ENCODE measurements at regions not wholly inside any gene's neighbourhood (a gene's known extent, or its start where the extent isn't known, plus 50 kb on each side); places are given as distances from the start of the nearest gene placed in this dataset.
"Not testable (repeated sequence)": the region's sequence is repeated elsewhere in the genome, so short reads cannot be mapped to it uniquely, and the experiment has no call there.

DNA sequence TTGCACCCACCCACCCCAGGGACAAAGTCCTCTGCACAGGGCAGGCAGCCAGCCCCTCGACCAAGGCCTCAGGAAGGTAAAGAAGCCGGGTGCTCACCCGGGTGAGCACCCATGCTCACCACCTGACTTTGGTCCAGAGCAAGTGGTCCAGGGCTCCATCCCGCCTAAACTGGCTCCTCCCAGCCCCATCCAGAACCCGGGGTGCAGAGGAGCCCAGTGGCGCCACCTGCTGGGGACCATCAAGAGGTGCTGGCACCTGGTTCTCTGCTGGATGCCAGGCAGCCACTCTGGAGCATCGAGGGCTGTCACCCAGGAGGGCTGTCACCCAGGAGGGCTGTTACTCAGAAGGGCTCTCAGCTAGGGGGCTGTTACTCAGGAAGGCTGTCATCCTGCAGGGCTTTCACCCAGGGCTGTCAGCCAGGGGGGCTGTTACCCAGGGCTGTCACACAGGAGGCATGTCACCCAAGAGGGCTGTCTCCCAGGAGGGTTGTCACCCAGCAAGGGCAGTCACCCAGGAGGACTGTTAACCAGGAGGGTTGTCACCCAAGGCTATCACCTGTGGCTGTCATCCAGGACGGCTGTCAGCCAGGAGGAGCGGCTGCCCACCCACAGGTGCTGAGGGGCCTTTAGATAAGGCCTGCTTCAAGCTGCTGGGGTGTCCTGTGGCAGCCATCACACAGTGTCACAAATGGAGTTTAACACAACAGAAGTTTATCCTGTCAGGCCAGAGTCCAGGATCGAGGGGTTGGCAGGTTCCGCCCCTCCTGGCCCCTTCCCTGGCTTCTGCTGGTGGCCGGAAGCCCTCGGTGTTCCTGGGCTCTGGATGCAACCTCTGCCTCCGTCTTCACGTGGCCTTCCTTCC lies 98.5 kb downstream of the TNFRSF13B start:
- no peak for TF ChIP-seq ZFX (IDR thresholded peaks at IDR 0.05; ENCODE audit: borderline replicate concordance)
- TF ChIP-seq, protein P1, sequence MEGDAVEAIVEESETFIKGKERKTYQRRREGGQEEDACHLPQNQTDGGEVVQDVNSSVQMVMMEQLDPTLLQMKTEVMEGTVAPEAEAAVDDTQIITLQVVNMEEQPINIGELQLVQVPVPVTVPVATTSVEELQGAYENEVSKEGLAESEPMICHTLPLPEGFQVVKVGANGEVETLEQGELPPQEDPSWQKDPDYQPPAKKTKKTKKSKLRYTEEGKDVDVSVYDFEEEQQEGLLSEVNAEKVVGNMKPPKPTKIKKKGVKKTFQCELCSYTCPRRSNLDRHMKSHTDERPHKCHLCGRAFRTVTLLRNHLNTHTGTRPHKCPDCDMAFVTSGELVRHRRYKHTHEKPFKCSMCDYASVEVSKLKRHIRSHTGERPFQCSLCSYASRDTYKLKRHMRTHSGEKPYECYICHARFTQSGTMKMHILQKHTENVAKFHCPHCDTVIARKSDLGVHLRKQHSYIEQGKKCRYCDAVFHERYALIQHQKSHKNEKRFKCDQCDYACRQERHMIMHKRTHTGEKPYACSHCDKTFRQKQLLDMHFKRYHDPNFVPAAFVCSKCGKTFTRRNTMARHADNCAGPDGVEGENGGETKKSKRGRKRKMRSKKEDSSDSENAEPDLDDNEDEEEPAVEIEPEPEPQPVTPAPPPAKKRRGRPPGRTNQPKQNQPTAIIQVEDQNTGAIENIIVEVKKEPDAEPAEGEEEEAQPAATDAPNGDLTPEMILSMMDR (IDR thresholded peaks at IDR 0.05) = peak; percentile 76
- no peak overlapping the region for H3K27ac ChIP-seq

DNA sequence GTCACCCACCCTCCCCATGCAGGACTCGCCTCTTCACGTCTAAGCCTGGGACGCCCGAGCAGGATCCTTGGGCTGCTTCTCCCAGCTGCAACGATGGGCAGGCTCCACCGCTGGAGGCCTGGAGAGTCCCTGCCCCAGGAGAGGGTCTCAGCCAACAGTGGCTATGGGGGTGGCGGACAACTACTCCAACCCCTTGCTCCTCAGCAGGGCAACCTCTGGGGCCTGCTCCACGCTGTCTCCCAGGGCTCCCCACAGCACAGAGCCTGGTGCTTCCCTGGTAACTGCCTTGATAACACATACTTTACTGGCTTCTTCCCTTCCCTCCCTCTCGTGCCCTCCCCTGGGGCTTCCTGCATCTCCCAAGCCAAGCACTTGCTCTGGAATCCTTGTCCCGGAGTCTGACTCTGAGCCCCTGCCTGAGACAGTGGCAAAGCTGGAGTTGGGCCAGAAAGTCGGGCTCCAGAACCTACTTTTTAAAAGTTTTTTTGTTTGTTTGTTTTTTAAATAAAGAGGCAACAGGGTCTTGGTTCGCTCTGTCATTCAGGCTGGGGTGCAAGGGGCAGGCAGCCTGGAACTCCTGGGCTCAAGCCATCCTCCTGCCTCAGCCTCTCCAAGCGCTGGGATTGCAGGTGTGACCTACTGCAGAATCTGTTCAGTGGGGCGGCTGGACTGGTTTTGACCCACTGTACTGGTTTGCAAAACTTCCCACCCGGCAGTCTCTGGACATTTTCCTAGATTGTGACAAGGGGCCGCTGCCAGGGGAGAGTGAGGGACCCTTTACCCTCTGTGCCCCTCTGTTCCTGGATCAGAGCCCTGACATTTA lies 99.4 kb downstream of the TNFRSF13B start:
- no peak for TF ChIP-seq ZFX (IDR thresholded peaks at IDR 0.05; ENCODE audit: borderline replicate concordance)
- TF ChIP-seq, protein P1 (IDR thresholded peaks at IDR 0.05) = no peak
- no peak overlapping the region for H3K27ac ChIP-seq

DNA sequence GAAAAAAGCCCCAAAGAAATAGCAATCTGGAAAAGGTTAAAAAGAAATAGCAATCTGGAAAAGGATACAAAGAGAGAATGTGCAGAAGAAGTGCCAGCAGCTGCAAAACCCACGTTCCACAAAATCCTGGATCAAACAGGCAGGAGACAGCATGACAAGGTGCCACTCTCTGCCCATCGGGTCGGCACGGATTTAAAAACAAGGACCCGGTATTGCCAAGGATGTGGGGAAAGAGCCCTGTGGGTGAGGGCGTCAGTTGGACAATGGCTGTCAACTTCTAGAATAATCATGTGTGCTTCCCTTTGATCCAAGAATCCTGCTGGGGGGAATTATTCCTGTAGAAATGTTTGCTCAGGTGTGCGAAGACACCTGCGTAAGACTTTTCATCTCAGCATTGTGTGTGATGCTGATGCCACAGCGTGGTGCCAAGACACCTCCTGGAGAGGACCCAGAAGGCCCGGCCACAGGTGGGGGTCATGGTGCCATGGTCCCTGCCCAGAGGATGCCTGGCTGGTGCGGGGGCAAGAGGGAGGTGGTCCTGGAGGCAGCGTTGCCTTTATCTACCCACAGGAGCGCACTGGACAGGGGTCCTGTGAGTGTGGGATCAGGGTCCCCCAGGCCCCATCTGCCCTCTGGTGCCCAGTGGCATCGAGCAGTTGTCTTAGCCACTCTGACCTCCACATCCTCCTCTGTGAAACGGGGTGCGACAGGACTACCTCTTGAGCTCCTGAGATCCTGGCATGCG lies 100.3 kb downstream of the TNFRSF13B start:
- H3K27ac ChIP-seq = not testable (repeated sequence)

DNA sequence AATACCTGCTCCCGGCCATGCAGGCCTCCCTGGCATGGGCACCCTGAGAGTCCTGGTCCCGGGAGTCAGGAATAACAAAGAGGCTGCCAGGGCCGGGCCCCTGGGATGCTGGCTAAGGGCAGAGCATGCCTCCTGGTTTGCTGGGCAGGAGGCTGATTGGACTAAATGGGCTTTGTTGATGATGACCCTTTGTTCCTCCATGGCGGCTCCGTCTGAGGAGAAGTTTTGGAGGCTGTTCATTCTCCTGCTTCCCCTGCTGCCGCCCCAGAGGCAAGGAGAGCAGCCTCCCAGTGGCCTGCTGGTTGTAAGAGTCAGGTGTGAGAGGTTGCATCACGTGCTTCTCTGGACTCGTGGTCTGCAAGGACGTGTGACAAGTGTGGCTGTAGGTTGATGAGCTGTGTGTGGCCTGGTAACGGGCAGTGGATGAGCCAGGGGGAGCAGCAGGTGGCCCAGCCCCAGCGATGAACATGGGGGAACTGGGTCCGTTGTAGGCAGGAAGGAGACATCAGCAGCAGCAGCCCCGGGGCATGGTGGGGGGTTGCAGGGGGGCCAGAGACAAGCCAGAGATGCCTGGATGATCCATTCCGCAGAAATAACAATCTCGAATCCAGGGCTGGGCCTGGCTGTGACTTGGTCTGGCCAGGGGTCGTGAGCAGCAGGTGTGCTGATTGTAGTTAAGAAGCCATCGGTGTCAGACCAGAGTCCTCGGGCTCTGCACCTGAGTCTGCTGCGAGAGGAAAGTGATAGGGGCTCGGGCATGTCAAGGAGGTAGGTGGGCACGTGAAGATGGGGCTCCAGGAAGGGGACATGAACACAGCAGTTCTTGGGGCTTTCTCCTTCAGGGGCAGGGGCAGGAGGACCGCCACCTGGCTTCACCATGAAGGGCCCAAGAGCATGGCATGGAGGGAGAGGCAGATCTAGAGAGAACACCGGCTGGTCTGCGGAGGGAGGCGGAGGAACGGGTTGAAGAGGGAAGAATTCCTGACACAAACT lies 101.4 kb downstream of the TNFRSF13B start:
- TF ChIP-seq, protein P1 (IDR thresholded peaks at IDR 0.05) = no peak
- TF ChIP-seq ZFX (IDR thresholded peaks at IDR 0.05; ENCODE audit: borderline replicate concordance) = no peak
- H3K27ac ChIP-seq = no peak overlapping the region

DNA sequence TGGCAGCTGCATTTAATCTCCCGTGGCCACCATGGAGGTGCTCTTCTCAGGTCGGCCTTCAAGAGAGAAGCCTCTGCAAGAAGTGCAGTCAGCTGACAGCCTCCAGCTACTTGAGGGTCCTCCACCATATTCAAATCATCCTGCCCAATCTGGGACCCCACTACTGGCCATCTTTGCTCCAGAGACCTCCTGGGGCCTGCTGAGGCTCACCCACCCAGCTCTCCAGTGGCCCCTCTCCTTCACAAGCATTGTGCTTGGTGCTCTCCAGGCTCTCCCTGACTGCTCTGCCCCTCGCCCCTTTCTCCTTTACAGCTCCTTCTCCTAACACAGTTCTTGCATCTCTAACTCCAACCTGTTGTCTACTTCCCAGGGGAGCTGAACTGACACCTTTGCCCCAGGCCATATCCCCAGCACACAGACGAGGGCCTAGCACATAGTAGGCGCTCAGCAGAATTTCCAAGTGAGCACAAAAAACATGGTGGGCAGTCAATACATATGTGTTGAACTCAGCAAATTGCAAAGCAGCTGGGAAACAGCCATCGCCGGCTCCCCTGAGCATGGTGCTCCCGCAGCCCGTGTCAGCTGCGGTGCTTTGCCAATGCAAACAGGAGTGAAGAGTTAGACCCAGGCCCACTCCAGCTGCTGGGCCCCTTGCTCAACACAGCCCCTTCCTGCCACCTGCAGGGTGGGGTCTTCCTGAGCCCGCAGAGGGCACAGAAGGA lies 102.2 kb downstream of the TNFRSF13B start:
- H3K27ac ChIP-seq = not testable (repeated sequence)

DNA sequence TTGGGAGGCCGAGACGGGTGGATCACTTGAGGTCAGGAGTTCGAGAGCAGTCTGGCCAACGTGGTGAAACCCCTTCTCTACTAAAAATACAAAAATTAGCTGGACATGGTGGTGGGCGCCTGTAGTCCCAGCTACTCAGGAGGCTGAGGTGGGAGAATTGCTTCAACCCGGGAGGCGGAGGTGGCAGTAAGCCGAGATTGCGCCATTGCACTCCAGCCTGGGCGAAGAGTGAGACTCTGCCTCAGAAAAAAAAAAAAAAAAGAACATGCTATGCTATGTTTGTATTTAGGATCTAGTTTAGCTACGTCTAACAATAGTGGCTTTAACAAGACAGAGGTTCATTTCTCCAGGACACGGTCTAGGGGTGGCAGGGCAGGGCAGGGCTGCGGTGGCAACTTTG lies 103.3 kb downstream of the TNFRSF13B start:
- not testable (repeated sequence) for H3K27ac ChIP-seq

DNA sequence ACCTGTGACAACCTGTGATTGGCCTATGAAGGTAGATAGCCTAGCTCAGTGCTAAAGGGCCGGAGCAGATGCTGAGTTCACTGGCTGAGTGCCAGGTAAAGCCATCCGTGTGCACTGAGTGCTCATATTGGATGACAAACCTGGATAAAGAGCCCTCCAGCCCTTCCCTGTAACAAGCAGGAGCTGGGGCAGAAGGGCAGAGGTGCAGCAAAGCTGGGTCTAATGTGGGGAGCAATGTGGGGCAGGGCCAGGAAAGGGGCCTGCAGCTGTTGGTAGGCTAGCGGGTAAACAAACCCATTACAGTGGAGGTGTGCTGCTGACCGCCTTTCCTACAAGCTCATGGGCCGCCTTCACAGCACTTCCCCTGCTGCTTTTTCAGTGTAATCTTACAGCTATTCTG lies 104.4 kb downstream of the TNFRSF13B start:
- H3K27ac ChIP-seq = not testable (repeated sequence)

DNA sequence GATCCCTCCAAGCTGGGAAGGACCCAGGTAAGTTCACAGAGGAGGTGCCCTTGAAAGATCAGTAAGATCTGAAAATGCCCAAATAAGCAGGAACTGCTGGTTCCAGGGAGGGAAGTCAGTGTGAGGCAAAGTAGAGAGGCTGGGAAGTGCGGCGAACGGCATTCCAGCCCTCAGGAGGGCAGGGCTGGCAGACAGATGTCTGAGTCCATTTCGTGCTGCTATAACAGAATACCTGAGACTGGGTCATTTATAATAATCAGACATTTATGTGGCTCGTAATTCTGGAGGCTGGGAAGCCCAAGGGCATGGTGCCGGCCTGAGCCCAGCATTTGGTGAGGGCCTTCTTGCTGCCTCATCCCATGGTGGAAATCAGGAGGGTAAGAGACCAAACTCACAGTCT lies 105.1 kb downstream of the TNFRSF13B start:
- H3K27ac ChIP-seq = not testable (repeated sequence)

DNA sequence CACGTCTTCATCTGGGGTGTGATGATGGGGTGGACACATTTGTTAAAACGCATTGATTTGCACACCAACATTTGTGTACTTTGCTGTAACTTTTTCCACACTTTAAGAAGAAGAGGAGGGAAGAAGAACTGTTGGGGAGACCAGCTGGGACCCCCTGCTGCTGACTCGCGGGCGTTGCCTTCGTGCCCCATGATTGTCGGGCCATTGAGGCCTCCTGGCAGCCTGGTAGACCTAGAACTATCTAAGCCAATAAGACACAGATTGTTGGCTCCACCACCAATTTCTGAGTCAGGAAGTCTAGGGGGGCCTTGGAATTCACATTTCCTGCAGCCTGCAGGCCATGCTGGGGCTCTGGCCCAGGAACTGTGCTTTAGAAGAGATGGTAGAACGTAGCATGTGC lies 105.5 kb downstream of the TNFRSF13B start:
- H3K27ac ChIP-seq = no peak overlapping the region
- no peak for TF ChIP-seq ZFX (IDR thresholded peaks at IDR 0.05; ENCODE audit: borderline replicate concordance)
- TF ChIP-seq, protein P1 (IDR thresholded peaks at IDR 0.05) = no peak

DNA sequence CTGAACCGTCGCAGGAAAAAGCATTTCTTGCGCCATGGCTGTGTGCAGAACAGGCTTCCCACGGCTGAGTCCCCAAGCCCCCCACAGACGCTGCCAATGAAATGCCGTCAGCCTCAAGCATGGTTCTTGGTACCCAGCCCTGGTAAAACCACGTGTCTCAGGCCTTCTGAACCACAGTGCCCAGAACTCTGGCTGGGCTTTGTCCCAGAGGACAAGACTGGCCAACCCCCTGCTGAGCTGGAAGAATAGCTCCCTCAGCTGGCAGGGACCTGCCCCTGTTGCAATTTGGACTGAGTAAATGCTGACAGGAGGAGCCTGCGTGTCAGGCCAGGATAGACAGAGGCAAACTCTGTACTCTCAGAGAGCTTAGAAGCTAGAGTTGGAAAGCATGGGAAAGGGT lies 106.2 kb downstream of the TNFRSF13B start:
- H3K27ac ChIP-seq = not testable (repeated sequence)

DNA sequence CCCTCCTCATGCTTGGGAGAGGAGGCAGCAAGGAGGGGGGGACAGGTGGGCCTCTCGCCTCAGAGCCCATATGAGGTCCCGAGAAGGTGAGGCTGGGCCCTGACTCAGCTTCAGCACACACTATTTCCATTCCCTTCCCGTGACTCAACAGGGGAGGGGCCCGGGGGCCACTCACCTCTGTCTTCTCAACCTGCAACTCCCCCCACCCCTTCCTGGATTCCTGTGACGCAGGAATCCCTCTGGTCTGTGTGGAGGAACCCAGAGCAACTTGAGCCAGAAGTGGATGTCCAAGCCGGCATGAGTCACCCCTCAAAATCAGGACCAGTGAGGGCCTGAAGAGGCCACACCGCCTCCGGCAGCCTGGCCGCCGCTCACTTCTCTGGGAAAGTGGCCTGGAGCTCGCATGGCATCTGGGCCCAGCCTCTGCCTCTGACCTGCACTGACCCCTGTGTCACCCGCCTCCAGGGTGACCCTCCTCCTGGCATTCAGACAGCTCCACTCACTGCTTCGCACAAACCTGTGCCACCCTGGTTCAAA lies 106.8 kb downstream of the TNFRSF13B start:
- not testable (repeated sequence) for H3K27ac ChIP-seq

DNA sequence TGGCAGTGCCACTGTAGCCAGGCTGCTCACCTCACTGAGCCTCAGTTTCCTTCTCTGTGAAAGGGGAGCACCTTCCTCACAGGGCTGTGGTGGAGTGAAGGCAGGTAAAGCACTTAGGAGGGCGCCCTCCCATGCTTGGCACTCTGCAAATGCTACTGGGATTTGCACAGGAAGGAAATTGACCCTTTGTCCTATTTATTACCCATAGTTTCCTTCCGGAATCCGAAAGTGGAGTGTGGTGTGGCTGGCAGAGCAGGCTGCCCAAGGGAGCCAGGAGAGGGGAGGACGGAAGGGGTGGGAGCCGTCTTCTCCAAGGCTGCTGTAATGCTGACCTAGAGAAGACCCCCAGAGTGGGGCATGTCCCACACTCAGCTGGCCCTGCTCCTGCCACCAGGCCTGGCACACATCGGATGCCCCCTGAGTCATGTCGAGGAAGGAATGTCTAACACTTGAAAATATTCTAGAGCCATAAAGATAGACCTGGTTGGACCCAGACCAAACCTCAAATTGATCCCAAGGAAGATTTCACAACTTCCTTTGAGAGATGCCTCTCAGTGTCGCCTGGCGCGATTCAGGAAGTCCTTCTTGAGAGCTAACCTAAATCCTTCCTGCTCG lies 107.3 kb downstream of the TNFRSF13B start:
- H3K27ac ChIP-seq = not testable (repeated sequence)
